Kidney glomerular epithelial cell (primary cell): ENCODE measurements at regions not wholly inside any gene's neighbourhood (a gene's known extent, or its start where the extent isn't known, plus 50 kb on each side); places are given as distances from the start of the nearest gene placed in this dataset.
A peak's percentile ranks its signal among the peaks of the same experiment; 100 is the strongest.
"Not testable (repeated sequence)": the region's sequence is repeated elsewhere in the genome, so short reads cannot be mapped to it uniquely, and the experiment has no call there.

ENCODE experiments used
- DNase-seq: peaks from one replicate; lab custom pipeline; 2025; lab: John Stamatoyannopoulos, UW

DNA sequence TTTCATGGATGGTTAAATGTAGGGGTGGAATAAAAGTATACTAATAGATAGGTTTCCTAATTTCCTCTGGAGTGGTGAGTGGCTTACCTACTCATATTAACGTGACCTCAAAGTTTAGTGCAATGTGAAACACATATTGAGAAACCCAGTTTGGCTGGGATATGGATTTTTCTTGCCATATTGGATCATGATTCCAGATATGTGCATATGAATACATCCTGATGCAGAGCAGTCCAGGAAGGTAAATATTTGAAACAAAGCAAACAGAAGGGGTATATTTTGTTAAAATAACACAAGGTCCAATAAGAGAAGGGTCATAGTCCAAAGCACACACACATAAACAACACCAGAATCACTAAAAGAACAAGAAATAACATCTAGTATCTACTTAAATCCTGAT lies 608.1 kb downstream of the PKHD1 start:
- DNase-seq, result no peak

DNA sequence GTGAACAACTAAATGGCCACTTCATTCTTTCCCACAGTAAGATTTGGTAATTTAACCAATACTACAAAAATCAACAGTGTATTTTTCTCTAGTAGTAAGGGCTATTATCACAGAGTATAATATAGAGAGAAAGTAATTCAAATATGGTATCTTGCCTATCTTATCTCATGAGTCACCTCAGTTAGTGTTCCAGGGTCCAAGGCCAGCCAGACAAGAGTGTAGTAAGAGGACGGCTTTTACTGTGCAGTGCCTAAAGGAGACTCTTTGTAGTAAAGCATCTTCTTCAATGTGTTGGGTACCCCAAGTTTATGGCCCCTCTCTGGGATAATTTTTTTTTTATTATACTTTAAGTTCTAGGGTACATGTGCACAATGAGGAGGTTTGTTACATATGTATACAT lies 607.4 kb downstream of the PKHD1 start:
- no peak for DNase-seq

DNA sequence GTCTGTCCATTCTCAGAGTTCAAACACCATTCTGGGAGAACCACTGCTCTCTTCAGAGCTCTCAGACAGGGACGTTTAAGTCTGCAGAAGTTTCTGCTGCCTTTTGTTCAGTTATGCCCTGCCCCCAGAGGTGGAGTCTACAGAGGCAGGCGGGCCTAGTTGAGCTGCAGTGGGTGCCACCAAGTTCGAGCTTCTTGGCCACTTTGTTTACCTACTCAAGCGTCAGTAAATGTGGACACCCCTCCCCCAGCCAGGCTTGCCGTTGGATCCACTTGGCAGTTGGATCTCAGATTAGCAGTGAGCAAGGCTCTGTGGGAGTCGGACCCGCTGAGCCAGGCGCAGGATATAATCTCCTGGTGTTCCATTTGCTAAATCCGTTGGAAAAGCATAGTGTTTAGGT lies 601.5 kb downstream of the PKHD1 start:
- not testable (repeated sequence) for DNase-seq

DNA sequence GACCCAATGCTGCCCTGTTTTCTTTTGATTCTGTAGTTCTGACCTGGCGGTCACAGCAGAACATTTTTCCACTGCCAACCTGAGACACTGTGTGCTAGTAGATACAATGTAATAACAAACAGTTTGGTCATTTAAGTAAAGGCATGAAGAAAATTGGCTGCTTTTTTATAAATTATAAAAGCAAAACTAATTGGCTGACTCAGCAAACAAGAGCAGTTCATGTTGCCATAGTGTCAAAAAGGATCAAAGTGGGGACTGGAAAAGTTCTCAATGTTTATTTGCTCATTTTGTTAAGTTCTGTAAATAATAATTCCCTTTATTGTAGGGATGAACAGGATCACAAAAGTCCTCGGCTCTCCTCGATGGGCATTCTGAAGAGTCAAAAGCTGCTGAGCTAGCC lies 599.5 kb downstream of the PKHD1 start:
- DNase-seq, result no peak

DNA sequence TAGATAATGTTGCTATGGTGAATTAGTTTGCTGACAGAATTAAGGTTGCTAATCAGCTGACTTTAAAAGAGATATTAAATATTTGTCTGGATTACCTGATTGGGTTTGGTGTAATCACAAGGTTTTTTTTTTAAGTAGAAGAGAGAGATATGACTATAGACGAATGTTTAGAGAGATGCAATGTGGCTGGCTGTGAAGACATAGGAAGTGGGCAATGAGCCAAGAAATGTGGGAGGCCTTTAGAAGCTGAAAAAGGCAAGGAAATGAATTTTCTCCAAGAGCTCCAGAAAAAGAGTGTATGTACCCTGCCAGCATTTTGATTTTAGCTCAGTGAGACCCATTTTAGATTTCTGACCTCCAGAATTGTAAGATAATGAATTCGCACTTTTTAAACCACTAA lies 598.3 kb downstream of the PKHD1 start:
- DNase-seq, result no peak

DNA sequence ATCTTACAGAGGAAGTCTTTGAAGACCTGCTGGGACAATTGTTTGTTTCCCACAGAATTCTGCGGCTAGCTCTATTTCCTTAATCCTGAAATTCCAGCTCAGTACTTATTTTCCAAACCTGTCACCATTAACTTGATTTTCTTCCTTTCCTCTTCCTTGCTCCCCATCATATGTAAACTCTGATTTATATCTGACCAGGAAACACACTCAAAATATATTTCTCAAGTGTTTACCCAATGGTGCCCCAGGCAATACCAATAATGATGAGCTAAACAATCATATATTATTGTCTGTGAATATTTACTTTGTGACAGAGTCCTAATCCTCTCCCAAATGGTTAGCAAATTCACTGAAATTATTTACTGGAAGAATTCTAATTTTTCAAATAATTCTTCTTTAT lies 597.3 kb downstream of the PKHD1 start:
- no peak for DNase-seq

DNA sequence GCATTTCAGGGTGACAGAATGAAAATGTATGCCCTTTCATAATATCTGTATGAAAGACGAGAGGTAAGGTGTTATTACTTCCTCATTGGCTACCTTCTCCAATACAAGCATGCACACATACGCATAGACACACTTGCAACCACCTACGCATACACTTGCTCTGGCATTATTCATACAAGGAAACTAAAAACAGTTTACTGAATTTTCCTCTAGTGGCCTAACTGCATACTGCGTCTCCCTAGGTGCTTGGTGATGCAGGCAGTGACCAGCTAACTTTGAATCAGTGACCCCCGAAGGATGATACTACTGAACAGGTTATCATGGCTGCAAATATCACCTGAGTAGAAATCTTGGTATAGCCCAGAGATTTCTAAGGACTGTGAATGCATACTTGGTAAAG lies 593.1 kb downstream of the PKHD1 start:
- DNase-seq, result no peak

DNA sequence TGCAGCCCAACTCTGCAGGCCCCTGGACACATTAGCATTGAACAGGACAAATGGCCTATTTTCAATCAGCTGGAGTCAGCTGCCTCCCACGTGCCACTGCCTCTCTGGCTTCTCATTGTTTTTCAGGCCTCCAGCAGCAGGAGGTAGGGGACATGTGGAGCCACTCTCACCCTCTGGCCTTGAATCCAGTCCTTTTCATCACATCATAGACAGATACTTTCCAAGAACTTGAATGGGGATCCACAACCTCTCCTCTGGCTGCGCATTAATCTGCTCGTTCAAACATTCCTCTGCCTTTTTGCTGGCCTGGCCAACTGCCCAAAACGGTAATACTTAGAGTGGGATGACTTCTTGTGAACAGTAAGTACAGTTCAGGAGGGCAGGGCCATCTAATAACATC lies 592.3 kb downstream of the PKHD1 start:
- no peak for DNase-seq

DNA sequence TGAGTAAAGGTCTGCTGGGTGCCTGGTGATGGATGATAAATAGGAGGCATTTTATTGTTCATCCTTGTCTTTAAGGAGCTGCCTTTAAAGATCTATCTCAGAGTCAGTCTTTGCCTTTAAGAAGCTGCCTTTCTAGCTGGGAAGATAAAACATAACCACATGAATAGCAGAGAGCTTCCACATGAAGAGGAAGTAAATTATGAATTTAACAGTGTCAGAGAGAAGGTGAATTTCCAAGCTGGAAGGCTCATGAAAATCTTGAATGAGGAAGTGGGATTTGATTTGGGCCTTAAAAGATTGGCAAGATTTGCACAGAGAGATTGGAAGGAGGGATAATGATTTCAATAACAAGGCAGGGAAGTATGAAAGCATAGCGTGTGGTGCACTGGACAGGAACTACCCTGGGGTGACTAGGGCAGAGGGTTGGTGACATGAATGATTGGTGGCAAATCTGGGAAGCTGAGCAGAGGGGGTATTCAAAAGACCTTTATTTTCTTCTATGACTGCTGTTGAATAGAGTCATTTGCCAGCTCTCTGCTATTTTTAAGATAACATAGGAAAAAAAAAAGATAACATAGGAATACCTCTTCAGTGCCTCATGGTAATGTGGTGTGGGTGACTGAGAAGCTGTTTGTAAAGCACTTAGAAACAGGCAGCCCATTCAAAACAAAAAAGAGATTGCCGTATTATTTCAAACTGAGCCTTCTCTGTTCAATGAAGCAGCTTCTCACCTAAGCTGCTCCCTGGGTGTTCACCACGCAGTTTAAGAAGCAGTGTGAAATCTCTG lies 591.6 kb downstream of the PKHD1 start:
- DNase-seq, result no peak

DNA sequence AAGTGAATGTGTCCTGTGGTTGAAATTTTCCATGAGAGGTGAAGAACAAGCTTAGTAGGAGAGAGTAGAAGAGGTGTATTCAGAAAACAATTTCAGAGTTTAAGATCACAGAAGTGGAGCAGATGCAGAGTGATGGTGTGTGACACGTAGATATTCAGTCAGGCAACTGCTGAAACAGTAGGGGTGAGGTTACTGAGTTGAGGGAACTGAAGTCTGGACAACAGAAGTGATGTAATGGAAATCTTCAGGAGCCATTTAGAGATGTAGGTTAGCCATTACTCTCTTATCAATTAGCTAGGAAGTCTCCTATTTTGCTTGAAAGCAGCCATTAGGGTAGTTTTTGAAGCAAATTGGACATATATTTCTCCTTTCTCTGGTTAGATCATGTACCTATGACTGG lies 584.4 kb downstream of the PKHD1 start:
- no peak for DNase-seq

DNA sequence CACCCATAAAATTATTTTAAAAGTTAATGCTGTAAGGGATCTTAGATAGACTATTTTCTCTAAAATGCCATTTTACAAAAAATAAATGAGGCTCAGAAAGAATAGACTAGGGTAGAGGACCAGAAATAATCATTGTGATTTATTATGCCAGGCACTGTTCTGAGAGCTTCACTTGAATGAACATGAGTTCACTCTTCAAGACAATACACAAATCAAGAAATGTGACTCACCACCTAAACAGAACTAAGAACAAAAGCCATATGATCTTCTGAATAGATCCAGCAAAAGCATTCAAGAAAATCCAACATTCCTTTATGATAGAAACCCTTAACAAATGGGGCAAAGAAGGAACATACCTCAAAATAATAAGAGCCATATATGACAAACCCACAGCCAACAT lies 582.0 kb downstream of the PKHD1 start:
- no peak for DNase-seq

DNA sequence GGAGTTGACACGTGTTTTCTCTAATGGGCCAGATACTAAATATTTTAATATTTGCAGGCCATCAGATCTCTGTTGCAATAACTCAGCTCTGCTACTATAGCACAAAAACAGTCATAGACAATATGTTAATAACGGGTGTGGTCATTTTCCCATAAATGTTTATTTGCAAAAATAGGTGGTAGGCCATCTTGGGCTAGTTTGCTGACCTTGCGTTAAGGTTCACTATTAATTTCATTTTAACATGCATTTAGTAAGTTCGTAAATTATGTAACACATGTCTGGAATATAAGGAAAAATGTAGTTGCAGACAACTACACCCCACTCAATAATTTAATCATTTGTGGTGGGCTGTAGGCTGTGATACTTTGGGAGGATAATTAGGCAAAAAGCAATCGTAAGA lies 577.8 kb downstream of the PKHD1 start:
- no peak for DNase-seq

DNA sequence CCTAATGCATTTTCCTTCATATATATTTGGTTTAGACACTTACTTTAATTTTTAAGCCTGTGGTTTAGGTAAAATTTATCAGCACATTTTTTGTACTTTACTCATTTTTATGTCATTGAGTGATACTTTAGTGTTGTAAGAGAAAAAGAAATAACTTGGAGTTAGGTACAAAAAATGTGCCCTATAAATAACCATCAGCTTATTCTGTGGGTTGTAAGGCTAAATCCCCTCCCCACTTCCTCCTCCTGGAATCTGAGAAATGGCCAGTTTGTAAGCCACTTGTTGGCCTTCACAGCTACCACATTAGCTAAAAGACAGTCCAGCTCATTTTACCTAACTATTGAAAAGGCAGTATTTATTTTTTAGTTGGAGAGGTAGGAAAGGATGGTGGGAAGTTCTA lies 576.3 kb downstream of the PKHD1 start:
- no peak for DNase-seq

DNA sequence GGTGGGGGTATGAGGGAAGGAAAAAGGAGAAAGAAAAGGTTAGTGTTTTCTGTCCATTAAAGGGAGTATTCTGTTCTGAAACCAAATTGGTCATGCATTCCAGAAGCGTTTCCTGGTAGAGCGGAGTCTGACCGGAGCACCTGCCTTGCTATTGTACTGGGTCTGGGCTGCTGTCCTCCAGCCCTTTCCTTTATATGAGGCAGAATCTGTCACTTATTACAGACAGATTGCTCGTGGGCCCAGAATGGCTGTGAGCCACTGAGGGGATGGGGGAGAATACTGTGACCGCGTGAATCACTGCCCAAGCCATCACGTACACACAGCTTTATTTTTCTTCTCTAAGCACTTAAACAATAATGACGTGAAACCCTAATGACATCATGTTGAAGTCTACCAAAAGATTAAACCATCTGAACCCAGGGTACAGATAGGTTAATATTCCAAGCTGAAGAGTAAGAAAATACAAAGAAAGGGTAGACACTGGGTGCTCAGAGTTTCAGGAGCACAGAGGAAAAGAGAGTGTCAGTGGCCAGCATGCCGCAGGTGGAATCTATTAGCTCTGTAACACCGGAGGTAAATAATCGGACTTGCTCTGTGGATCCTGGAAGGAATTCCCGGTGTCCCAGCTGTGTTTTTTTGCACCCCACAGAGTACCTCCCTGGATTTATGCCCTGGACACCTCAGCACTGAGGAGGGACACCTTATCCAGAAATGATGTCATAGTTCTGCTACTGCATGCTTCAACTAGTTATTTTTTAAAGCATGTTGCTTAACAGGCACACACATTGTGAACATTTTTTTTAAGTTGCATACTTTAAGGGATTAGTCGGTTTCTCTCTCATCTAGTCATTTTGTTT lies 573.3 kb downstream of the PKHD1 start:
- DNase-seq, result peak; percentile 35

DNA sequence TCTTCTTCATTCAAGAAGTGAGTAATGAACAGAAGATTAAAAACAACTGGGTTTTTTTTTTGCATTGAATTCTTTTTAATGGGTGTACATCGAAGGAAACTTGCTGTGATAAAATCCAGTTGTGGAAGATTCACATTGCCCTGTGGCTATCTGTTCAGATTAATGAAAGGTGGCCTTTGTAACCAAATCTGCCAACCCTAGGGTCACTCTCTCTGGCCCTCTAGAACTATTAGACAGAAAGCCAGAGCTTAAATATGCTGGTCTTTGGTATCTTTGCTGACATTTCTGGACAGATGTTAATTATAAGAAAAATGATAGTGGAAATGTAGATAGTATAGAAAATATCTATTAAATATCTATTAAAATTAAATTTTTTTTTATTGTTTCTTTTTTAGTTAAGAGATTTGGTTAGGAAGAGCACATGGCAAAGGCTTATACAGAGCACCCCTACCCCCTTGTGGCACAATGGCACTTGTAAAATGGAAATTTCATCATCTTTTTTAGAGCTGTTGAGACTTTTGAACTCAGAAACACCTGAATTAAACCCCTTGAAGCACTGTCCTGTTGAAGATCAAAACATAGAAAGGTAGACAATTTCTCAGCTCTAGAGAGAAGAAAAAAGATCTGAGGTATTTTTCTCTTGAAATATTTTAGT lies 572.5 kb downstream of the PKHD1 start:
- DNase-seq, result no peak

DNA sequence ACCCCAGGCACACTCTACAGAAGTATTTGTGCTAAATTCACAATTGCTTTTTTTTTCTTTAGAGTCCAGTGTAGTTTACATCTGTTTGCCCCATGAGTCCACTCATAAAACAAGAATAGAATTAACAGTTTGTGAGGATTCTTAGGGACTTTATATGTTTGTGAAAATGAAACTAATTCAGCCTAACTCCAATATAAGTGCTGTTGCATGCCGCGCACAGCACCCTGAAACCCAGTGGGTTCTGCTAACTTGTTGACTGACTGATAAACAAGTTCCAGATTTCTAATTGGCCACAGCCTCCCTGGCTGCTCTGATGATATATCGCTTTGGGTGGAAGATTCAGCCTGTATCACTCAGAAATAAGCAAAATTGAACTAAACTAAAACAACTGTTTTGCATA lies 561.4 kb downstream of the PKHD1 start:
- DNase-seq, result no peak

DNA sequence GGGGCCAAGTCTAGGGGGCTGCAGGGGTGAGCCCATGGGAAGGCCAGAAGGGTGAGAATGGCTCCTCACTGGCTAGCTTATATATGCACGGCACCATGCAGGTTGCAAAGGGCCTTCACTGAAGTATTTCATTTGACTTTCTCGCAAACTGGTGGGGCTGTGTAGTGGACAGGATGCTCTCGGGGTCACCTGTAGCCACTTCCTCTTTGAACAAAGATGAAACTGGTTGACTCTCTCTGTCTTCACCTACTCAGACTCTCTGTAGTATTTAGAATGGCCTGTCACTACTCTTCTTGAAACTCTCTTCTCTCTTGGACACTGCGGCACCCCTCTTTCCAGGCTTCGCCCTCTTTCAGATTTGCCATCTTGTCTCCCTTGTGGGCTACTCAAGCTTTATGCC lies 560.5 kb downstream of the PKHD1 start:
- DNase-seq, result no peak

DNA sequence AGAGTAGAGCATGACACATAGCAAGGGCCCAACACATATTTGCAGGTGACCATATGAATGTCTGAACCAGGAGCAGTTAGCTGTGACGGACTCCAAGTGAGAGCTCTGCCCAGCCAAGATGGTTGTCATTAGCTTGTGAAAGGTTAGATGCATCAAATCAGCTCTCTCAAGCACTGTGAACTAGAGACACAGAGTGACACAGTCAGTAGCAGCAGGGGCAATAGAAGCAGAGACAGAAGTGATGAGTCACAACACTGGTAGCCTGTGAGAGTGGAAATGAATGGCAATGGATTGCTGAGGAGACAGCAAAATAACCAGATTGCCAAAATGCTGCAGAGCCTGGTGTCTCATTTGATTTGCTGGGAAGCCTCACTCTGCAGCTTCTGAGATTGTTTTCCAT lies 558.9 kb downstream of the PKHD1 start:
- DNase-seq, result no peak

DNA sequence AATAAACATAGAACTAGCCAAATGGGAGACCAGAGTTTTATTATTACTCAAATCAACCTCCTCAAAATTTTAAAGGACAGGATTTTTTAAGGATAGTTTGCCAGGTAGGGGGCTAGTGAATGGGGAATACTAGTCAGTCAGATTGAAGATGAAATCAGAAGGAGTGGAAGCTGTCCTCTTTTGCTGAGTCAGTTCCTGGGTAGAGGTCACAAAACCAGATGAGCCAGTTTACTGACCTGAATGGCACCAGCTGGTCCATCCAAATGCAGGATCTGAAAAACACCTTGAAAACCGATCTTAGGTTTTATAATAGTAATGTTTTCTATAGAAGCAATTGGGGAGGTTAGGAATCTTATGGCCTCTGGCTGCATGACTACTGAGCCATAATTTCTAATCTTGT lies 558.2 kb downstream of the PKHD1 start:
- DNase-seq, result no peak

DNA sequence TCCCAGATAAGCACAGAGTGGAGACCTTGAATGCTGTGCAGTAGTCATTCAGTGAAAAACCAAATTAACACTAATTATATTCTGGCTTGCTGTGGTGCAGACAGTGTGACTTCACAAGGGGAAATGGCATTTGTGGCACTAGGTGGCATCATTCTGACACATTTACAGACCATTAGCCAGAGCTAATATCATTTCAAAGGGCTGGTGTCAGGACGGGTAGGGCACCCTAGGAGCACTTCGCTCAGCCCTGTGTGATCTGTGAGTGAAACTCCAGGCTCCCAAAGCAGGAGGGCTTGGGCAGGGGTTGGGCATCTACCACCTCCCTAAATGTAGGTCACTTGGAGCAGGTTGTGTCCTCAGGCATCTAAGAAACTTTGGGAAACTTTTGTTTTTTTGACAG lies 555.8 kb downstream of the PKHD1 start:
- no peak for DNase-seq

DNA sequence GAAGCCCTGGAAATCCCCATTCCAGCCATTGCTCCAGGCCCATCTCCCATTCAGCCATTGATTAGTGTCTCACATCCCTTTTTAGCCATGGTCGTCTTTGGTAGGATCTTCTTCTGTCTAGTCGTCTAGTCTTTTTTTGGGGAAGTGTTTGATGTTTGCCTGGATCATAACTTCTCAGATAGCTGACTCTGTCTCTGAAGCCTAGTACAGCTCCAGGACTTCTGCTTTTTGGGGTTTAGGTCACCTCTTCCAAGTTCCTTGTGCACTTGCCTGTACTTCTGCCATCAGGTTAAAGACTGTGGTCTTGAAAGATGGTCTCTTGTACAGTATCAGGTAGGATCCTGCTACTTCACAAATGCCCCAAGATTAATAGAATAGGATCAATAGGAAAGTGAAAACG lies 553.5 kb downstream of the PKHD1 start:
- no peak for DNase-seq

DNA sequence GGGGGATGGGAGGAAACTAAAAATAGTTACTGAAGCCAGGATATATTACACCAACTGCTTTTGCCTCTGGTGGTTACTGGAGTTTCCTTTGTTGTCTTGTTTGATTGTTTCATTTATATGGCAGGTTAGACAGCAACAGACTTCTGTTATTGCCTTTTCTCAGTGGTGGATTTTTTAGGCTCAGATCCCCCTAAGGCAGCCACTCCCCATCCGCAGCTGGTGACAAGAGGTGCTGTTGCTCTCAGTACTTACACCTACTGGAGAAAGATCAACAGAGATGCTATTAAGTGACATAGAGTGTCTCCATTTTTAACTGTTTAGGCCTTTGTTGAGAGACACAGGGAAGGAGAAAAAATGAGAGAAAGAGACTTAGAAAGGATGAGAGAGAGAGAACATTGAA lies 552.1 kb downstream of the PKHD1 start:
- no peak for DNase-seq

DNA sequence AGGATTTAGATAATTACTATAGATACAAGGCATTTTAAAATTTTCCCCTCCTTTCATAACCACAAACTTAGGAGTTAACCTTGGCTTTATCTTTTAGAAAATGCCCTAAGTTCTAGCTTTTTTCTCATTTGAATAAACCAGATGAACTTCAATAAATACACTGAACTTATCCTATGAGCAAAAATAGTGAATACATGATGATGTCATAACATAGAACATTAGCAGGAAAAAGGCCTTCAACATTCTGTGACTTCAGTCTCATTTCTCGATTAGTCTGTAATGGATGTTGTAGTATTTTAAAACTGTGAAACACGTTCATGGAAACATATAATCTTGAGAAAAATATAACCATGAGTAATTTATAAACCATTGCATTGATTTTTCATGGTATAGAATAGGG lies 550.7 kb downstream of the PKHD1 start:
- DNase-seq, result no peak
